ENCODE measurements at regions not wholly inside any gene's neighbourhood (a gene's known extent, or its start where the extent isn't known, plus 50 kb on each side); places are given as distances from the start of the nearest gene placed in this dataset.

DNA sequence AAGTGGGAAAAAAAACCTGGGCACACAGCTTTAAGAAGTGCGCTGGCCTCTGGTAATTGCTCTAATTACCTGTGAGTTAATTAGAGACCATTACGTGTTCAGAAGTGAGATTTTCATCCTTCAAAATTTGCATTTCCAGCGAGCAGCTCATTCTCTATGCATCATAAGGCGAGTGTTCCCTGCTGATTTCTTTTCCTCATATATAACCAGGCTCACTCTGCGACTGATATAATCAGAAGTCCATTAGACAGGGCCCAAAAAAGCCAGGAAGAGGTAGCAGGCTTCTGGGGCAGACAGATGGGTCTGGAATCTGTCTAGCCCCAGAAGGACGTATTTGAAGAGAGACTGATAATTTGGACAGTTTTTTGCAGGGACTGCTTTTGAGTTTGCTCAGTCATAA, 158.7 kb downstream of the MTHFS start:
- TF ChIP-seq CTCF (IDR thresholded peaks at IDR 0.05; ENCODE audit: low read depth, low read length), result no peak
- no peak for TF ChIP-seq EZH2phosphoT487 (IDR thresholded peaks at IDR 0.05; ENCODE audit: low read depth)
